CMK (cell line): ENCODE measurements at regions not wholly inside any gene's neighbourhood (a gene's known extent, or its start where the extent isn't known, plus 50 kb on each side); places are given as distances from the start of the nearest gene placed in this dataset.

Experiments
- DNase-seq: peaks from one replicate; pipeline ENCODE4 v3.0.0-alpha.2; 2010; ENCODE audit warnings: low read depth

- no peak for DNase-seq
Observed at GRCh38 chr12:91441993-91442952, 259.7 kb upstream of the DCN start.

- no peak for DNase-seq
Observed at GRCh38 chr12:91441246-91441645, 258.6 kb upstream of the DCN start.

- DNase-seq, result no peak
Observed at GRCh38 chr12:91434081-91434480, 251.5 kb upstream of the DCN start.

- no peak for DNase-seq
Observed at GRCh38 chr12:91432755-91433154, 250.1 kb upstream of the DCN start.

GRCh38 chr12:91432089-91432488 is 249.5 kb upstream of the DCN start:
- DNase-seq, result no peak

- no peak for DNase-seq
Observed at GRCh38 chr12:91424506-91424905, 241.9 kb upstream of the DCN start.

GRCh38 chr12:91423693-91424050 is 241.1 kb upstream of the DCN start:
- DNase-seq, result no peak

GRCh38 chr12:91422811-91423692 is 240.4 kb upstream of the DCN start:
- no peak for DNase-seq

GRCh38 chr12:91422127-91422526 is 239.5 kb upstream of the DCN start:
- DNase-seq, result no peak

- no peak for DNase-seq
Observed at GRCh38 chr12:91419809-91420208, 237.2 kb upstream of the DCN start.

GRCh38 chr12:91418221-91419090 is 235.8 kb upstream of the DCN start:
- no peak for DNase-seq

GRCh38 chr12:91417650-91418049 is 235.0 kb upstream of the DCN start:
- no peak for DNase-seq

GRCh38 chr12:91414636-91415035 is 232.0 kb upstream of the DCN start:
- no peak for DNase-seq

GRCh38 chr12:91413581-91414546 is 231.2 kb upstream of the DCN start:
- no peak for DNase-seq

- DNase-seq, result no peak
Observed at GRCh38 chr12:91406920-91407341, 224.3 kb upstream of the DCN start.

GRCh38 chr12:91404441-91404840 is 221.8 kb upstream of the DCN start:
- no peak for DNase-seq

GRCh38 chr12:91401190-91401589 is 218.6 kb upstream of the DCN start:
- no peak for DNase-seq

- DNase-seq, result peak; percentile 30
Observed at GRCh38 chr12:91400271-91400670, 217.7 kb upstream of the DCN start.

- no peak for DNase-seq
Observed at GRCh38 chr12:91397866-91398532, 215.4 kb upstream of the DCN start.

- DNase-seq, result no peak
Observed at GRCh38 chr12:91396293-91396692, 213.7 kb upstream of the DCN start.
